Neural progenitor cell (in vitro differentiated cells): ENCODE measurements at regions not wholly inside any gene's neighbourhood (a gene's known extent, or its start where the extent isn't known, plus 50 kb on each side); places are given as distances from the start of the nearest gene placed in this dataset.

Experiments used
- DNase-seq: peaks from one replicate; pipeline ENCODE4 v3.0.0-alpha.2; 2016; ENCODE audit warnings: low spot score
- H2AFZ ChIP-seq: fragments of 200-600 bp; sonication (generic); replicated peaks from 2 replicates; pipeline ENCODE4 v1.6.1; 2016; ENCODE audit warnings: antibody characterized with exemption
- H3F3A ChIP-seq: fragments of 200-600 bp; sonication (generic); 2 replicates; pipeline ENCODE4 v1.6.1; 2016; ENCODE audit warnings: antibody characterized with exemption, low read depth
- H3K27ac ChIP-seq: fragments of 200-600 bp; sonication (generic); 2 replicates; pipeline ENCODE4 v1.5.1; 2016; ENCODE audit warnings: mild to moderate bottlenecking
- H3K27me3 ChIP-seq: fragments of 200-600 bp; sonication (generic); 2 replicates; pipeline ENCODE4 v1.6.1; 2016; ENCODE audit warnings: mild to moderate bottlenecking, moderate library complexity
- H3K36me3 ChIP-seq: fragments of 200-600 bp; sonication (generic); 2 replicates; pipeline ENCODE4 v1.5.1; 2016
- H3K4me1 ChIP-seq: fragments of 200-600 bp; sonication (generic); 2 replicates; pipeline ENCODE4 v1.6.1; 2016; ENCODE audit warnings: mixed run types
- H3K4me2 ChIP-seq: fragments of 200-600 bp; sonication (generic); 2 replicates; pipeline ENCODE4 v1.6.1; 2016
- H3K4me3 ChIP-seq: fragments of 200-600 bp; sonication (generic); 2 replicates; pipeline ENCODE4 v1.5.1; 2016
- H3K79me2 ChIP-seq: fragments of 200-600 bp; sonication (generic); 2 replicates; pipeline ENCODE4 v1.6.1; 2016; ENCODE audit warnings: low read depth
- H3K9ac ChIP-seq: fragments of 200-600 bp; sonication (generic); 2 replicates; pipeline ENCODE4 v1.6.1; 2016
- H3K9me3 ChIP-seq: fragments of 200-600 bp; sonication (generic); 2 replicates; pipeline ENCODE4 v1.5.1; 2016; ENCODE audit warnings: low read depth
- H4K20me1 ChIP-seq: fragments of 200-600 bp; sonication (generic); 2 replicates; pipeline ENCODE4 v1.6.1; 2016; ENCODE audit warnings: low read depth
- H3K27ac Mint-ChIP-seq: 3 replicates; pipeline ENCODE4 v1.8.0; 2021; ENCODE audit warnings: mixed read lengths
- H3K27me3 Mint-ChIP-seq: 2 replicates; pipeline ENCODE4 v1.8.0; 2022; ENCODE audit warnings: low read depth, mild to moderate bottlenecking, inconsistent platforms, moderate library complexity, mixed read lengths; ENCODE audit not compliant: insufficient read depth
- H3K36me3 Mint-ChIP-seq: 3 replicates; pipeline ENCODE4 v1.8.0; 2021; ENCODE audit warnings: mixed read lengths
- H3K4me1 Mint-ChIP-seq: 3 replicates; pipeline ENCODE4 v1.8.0; 2021; ENCODE audit warnings: mixed read lengths
- H3K4me3 Mint-ChIP-seq: 3 replicates; pipeline ENCODE4 v1.8.0; 2021; ENCODE audit warnings: mild to moderate bottlenecking, moderate library complexity, mixed read lengths
- H3K9me3 Mint-ChIP-seq: 3 replicates; pipeline ENCODE4 v1.8.0; 2020; ENCODE audit warnings: mixed read lengths
- EZH2 ChIP-seq: fragments of 200-600 bp; sonication (generic); IDR thresholded peaks from 2 replicates; pipeline ENCODE4 v1.6.1; 2017; ENCODE audit warnings: antibody characterized with exemption, mild to moderate bottlenecking, moderate library complexity
- EZH2phosphoT487 ChIP-seq: fragments of 200-600 bp; sonication (generic); IDR thresholded peaks from 2 replicates; pipeline ENCODE4 v1.6.1; 2017; ENCODE audit warnings: antibody characterized with exemption
- TF ChIP-seq, protein P1 (sequence below): fragments of 200-600 bp; sonication (generic); IDR thresholded peaks from 2 replicates; pipeline ENCODE4 v1.5.1; 2017; ENCODE audit warnings: antibody characterized with exemption, mild to moderate bottlenecking

DNA sequence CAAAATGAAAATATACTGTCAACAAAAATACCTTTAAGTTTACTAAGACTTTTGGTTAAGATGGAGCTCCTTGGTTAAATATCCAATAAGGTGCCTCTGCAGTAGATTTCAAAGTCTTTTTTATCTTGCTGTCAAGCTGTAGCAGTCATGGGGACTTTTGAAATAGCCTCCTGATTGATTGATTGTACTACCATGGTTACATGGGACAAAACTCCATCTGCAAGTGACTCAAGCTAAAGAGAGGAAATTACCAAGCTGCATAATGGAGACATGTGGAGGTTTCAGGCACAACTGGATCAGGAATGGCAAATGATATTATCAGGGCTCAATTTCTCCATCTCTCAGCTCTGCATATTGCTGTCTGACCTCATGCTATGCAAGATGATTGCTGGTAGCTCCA lies 73.4 kb upstream of the ST8SIA3 start:
- Histone ChIP-seq H3K9ac (no peak overlapping the region), H3K27me3 (no peaks in the 10 kb centered on the region), H3K4me3 (no peak overlapping the region), H3K4me1 (peaks cover 14% of the 10 kb centered on the region), H3K27ac (no peak overlapping the region), H4K20me1 (no peaks in the 10 kb centered on the region), H3K9me3 (no peaks in the 10 kb centered on the region), H3K79me2 (no peaks in the 10 kb centered on the region), H3K36me3 (no peaks in the 10 kb centered on the region), H3F3A (peaks cover 7% of the 10 kb centered on the region), H2AFZ (no peak overlapping the region), H3K4me2 (no peak overlapping the region)
- no peak for DNase-seq
- peaks cover 47% of the 10 kb centered on the region for H3K4me1 Mint-ChIP-seq
- H3K9me3 Mint-ChIP-seq, result peaks cover under 1% of the 10 kb centered on the region
- H3K4me3 Mint-ChIP-seq, result no peak overlapping the region
- H3K27me3 Mint-ChIP-seq, result peaks cover 8% of the 10 kb centered on the region
- no peak overlapping the region for H3K27ac Mint-ChIP-seq
- TF ChIP-seq EZH2phosphoT487 (no peak), EZH2 (no peak)
- TF ChIP-seq, protein P1, sequence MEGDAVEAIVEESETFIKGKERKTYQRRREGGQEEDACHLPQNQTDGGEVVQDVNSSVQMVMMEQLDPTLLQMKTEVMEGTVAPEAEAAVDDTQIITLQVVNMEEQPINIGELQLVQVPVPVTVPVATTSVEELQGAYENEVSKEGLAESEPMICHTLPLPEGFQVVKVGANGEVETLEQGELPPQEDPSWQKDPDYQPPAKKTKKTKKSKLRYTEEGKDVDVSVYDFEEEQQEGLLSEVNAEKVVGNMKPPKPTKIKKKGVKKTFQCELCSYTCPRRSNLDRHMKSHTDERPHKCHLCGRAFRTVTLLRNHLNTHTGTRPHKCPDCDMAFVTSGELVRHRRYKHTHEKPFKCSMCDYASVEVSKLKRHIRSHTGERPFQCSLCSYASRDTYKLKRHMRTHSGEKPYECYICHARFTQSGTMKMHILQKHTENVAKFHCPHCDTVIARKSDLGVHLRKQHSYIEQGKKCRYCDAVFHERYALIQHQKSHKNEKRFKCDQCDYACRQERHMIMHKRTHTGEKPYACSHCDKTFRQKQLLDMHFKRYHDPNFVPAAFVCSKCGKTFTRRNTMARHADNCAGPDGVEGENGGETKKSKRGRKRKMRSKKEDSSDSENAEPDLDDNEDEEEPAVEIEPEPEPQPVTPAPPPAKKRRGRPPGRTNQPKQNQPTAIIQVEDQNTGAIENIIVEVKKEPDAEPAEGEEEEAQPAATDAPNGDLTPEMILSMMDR, result no peak
- no peaks in the 10 kb centered on the region for H3K36me3 Mint-ChIP-seq

- Histone ChIP-seq H3K4me3 (no peak overlapping the region), H4K20me1 (no peaks in the 10 kb centered on the region), H2AFZ (no peak overlapping the region), H3F3A (peaks cover 7% of the 10 kb centered on the region), H3K9ac (no peak overlapping the region), H3K79me2 (no peaks in the 10 kb centered on the region), H3K27ac (no peak overlapping the region), H3K9me3 (no peaks in the 10 kb centered on the region), H3K4me2 (no peak overlapping the region), H3K4me1 (peaks cover 9% of the 10 kb centered on the region), H3K36me3 (no peaks in the 10 kb centered on the region), H3K27me3 (no peaks in the 10 kb centered on the region)
- TF ChIP-seq EZH2phosphoT487, result no peak
- TF ChIP-seq EZH2, result no peak
- TF ChIP-seq, protein P1, result no peak
- Mint-ChIP-seq H3K27me3 (peaks cover 2% of the 10 kb centered on the region), H3K9me3 (no peaks in the 10 kb centered on the region), H3K27ac (no peak overlapping the region), H3K36me3 (no peaks in the 10 kb centered on the region), H3K4me1 (peaks cover 28% of the 10 kb centered on the region), H3K4me3 (no peak overlapping the region)
- no peak for DNase-seq
These were observed 70.8 kb upstream of the ST8SIA3 start for GRCh38 chr18:57281519-57281918.

- TF ChIP-seq EZH2 (no peak), EZH2phosphoT487 (no peak)
- TF ChIP-seq, protein P1, result no peak
- no peak overlapping the region for H3K27ac Mint-ChIP-seq
- no peak overlapping the region for H2AFZ ChIP-seq
These were observed 65.4 kb upstream of the ST8SIA3 start for GRCh38 chr18:57286949-57287348.

More at GRCh38 chr18:57286949-57287348, 65.4 kb upstream of the ST8SIA3 start:
- Mint-ChIP-seq H3K36me3 (no peaks in the 10 kb centered on the region), H3K9me3 (peaks cover 6% of the 10 kb centered on the region), H3K4me3 (no peak overlapping the region), H3K4me1 (no peaks in the 10 kb centered on the region), H3K27me3 (no peaks in the 10 kb centered on the region)
- Histone ChIP-seq H3F3A (no peaks in the 10 kb centered on the region), H4K20me1 (no peaks in the 10 kb centered on the region), H3K4me2 (no peak overlapping the region), H3K27ac (no peak overlapping the region), H3K36me3 (no peaks in the 10 kb centered on the region), H3K4me1 (no peaks in the 10 kb centered on the region), H3K4me3 (no peak overlapping the region), H3K9ac (no peak overlapping the region), H3K27me3 (no peaks in the 10 kb centered on the region), H3K9me3 (no peaks in the 10 kb centered on the region), H3K79me2 (no peaks in the 10 kb centered on the region)
- no peak for DNase-seq
